ENCODE measurements at regions not wholly inside any gene's neighbourhood (a gene's known extent, or its start where the extent isn't known, plus 50 kb on each side); places are given as distances from the start of the nearest gene placed in this dataset.
A peak's percentile ranks its signal among the peaks of the same experiment; 100 is the strongest.
"Not testable (repeated sequence)": the region's sequence is repeated elsewhere in the genome, so short reads cannot be mapped to it uniquely, and the experiment has no call there.

DNA sequence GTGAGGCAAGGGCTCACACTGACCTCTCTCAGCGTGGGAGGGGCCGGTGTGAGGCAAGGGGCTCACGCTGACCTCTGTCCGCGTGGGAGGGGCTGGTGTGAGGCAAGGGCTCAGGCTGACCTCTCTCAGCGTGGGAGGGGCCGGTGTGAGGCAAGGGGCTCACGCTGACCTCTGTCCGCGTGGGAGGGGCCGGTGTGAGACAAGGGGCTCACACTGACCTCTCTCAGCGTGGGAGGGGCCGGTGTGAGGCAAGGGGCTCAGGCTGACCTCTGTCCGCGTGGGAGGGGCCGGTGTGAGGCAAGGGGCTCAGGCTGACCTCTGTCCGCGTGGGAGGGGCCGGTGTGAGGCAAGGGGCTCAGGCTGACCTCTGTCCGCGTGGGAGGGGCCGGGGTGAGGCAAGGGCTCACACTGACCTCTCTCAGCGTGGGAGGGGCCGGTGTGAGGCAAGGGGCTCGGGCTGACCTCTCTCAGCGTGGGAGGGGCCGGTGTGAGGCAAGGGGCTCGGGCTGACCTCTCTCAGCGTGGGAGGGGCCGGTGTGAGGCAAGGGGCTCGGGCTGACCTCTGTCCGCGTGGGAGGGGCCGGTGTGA, 315.0 kb downstream of the OR4F29 start:
- in situ Hi-C loops (cut with MboI; ENCODE audit: low pct_unique_long_range_greater_than_20kb, low sequenced_read_pairs, unreplicated experiment); DNase-seq (ENCODE audit: low spot score): not testable (repeated sequence)

DNA sequence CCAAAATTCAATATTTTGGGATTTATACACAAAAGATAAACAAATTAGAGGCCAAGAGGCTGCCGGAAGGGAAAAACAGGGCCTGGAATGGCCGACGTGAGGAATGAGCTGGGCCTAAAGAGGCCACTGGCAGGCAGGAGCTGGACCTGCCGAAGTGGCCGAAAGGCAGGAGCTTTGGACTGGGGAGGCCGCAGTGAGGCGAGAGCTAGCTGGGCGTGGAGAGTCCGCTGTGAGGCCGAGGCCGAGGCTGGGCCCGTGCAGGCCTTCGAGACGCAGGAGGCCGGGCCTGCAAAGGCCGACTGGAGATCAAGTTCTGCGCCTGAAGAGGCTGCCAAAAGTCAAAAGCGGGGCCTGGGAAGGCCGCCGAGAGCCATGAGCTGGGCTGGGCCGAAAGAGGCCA, 316.5 kb downstream of the OR4F29 start:
- DNase-seq (ENCODE audit: low spot score); in situ Hi-C loops (cut with MboI; ENCODE audit: low pct_unique_long_range_greater_than_20kb, low sequenced_read_pairs, unreplicated experiment): not testable (repeated sequence)

DNA sequence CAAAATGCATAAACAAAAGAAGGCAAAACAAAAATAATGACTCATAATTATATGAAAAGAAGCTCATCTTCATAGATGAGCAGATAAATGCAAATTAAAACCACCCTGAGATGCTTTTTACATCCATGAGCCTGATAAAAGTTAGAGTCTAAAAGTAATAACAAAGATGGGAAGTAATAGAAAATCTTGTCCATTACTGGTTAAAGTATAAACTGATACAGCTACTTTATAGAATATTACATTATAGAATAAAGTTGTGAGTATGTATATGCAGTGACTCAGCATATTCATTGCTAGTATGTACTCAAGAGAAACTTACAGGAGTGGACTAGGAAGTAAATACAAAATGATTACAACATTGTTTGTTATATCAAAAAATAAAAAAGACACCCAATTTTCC, 333.0 kb downstream of the OR4F29 start:
- DNase-seq (ENCODE audit: low spot score); in situ Hi-C loops (cut with MboI; ENCODE audit: low pct_unique_long_range_greater_than_20kb, low sequenced_read_pairs, unreplicated experiment): not testable (repeated sequence)

DNA sequence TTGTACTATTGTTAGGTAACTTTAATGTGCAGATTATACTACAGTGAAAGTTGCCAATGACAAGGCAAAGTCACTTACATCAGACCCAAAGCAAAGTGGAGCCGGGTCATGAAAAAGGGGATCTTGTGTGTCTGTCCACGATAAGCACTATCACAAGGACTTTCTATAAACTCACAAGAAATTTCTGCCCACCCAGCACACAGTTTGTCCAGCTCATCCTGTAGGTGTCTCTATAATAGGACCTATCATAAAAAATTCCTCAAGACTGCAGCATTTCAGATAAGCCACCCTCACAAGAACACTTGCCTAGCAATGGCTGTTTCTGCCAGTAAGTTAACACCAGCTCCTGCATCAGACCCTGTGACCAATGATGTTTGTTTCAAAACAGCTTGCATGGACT, 335.9 kb downstream of the OR4F29 start:
- in situ Hi-C loops (cut with MboI; ENCODE audit: low pct_unique_long_range_greater_than_20kb, low sequenced_read_pairs, unreplicated experiment); DNase-seq (ENCODE audit: low spot score): not testable (repeated sequence)

DNA sequence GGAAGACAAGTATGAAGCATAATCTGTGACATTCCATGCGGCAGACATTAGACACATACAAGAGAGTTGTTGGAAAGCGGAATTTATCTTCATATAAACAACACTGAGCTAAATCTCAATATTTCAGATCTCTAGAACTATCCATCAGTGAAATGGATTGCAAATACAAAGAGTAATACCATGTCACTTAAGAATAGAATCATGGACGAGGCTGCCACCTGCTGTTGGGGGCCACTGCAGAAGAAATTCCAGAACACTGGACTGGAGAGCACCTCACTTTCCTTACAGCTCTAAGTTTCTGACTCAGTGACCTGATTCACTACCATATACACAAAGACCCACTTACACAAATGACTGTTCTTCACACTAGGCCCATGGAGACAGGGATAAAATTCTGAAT, 346.7 kb downstream of the OR4F29 start:
- TF ChIP-seq, protein P1, sequence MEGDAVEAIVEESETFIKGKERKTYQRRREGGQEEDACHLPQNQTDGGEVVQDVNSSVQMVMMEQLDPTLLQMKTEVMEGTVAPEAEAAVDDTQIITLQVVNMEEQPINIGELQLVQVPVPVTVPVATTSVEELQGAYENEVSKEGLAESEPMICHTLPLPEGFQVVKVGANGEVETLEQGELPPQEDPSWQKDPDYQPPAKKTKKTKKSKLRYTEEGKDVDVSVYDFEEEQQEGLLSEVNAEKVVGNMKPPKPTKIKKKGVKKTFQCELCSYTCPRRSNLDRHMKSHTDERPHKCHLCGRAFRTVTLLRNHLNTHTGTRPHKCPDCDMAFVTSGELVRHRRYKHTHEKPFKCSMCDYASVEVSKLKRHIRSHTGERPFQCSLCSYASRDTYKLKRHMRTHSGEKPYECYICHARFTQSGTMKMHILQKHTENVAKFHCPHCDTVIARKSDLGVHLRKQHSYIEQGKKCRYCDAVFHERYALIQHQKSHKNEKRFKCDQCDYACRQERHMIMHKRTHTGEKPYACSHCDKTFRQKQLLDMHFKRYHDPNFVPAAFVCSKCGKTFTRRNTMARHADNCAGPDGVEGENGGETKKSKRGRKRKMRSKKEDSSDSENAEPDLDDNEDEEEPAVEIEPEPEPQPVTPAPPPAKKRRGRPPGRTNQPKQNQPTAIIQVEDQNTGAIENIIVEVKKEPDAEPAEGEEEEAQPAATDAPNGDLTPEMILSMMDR (IDR thresholded peaks at IDR 0.05; ENCODE audit: extremely low read depth, insufficient read depth, missing control alignments): peak; percentile 11
- DNase-seq (ENCODE audit: low spot score); in situ Hi-C loops (cut with MboI; ENCODE audit: low pct_unique_long_range_greater_than_20kb, low sequenced_read_pairs, unreplicated experiment): not testable (repeated sequence)

DNA sequence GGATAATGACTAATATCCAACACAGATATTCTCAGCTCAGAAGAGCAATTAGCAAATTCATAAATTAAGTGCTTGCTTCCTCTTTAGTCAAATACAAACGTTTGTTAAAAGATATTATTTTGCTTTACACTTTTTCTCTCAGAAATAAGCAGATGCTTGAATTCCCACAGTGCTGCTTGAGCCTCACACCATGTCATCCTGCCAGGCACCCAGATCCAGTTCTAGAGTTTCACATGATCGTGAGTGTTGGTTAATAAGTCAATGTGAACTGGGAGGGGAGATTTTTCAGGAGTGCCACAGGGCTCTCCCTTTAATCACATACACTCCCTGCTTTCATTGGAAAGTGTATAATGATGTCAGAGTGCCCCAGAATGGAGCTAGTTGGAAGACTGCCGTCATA, 352.0 kb downstream of the OR4F29 start:
- DNase-seq (ENCODE audit: low spot score); in situ Hi-C loops (cut with MboI; ENCODE audit: low pct_unique_long_range_greater_than_20kb, low sequenced_read_pairs, unreplicated experiment): not testable (repeated sequence)

DNA sequence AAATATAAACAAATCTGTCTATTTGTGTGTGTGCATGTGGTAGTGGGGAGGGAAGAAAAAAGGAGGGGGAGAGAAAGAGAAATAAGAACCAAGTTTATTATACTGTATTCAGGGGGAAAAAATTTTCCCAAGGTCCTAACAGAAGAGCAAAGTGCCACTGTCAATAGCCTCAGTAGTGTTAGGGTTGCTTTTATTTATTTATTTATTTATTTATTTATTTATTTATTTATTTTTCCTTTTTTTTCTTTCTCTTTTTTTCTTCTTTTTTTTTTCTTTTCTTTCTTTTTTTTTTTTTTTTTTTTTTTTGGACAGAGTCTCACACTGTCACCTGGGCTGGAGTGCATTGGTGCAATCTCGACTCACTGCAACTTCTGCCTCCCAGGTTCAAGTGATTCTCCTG, 352.7 kb downstream of the OR4F29 start:
- in situ Hi-C loops (cut with MboI; ENCODE audit: low pct_unique_long_range_greater_than_20kb, low sequenced_read_pairs, unreplicated experiment); DNase-seq (ENCODE audit: low spot score): not testable (repeated sequence)

DNA sequence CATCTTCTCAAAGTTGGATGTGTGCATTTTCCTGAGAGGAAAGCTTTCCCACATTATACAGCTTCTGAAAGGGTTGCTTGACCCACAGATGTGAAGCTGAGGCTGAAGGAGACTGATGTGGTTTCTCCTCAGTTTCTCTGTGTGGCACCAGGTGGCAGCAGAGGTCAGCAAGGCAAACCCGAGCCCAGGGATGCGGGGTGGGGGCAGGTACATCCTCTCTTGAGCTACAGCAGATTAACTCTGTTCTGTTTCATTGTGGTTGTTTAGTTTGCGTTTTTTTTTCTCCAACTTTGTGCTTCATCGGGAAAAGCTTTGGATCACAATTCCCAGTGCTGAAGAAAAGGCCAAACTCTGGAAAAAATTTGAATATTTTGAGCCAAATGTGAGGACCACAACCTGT, 360.2 kb downstream of the OR4F29 start:
- in situ Hi-C loops (cut with MboI; ENCODE audit: low pct_unique_long_range_greater_than_20kb, low sequenced_read_pairs, unreplicated experiment): not testable (repeated sequence)

DNA sequence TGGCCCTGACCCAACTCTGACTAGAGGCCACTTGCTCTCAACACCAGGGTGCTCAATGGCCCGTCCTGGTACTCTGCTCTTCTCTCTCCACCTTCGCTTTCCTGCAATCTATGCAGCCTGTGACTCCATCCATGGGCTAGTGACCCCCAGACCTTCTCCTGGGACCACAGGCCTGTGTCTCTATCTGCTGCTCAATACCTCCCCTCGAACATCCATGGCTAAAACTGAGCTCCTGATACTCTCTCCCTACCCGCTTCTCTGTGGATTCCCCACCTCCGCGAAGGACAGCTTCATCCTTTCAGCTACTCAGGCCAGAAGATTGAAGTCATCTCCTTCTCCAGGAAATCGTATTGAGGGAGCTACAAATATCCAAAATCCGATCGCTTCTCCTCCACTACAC, 363.4 kb downstream of the OR4F29 start:
- DNase-seq (ENCODE audit: low spot score); in situ Hi-C loops (cut with MboI; ENCODE audit: low pct_unique_long_range_greater_than_20kb, low sequenced_read_pairs, unreplicated experiment): not testable (repeated sequence)

More for the DNA sequence above, 360.2 kb downstream of the OR4F29 start:
- not testable (repeated sequence) for DNase-seq (ENCODE audit: low spot score)

DNA sequence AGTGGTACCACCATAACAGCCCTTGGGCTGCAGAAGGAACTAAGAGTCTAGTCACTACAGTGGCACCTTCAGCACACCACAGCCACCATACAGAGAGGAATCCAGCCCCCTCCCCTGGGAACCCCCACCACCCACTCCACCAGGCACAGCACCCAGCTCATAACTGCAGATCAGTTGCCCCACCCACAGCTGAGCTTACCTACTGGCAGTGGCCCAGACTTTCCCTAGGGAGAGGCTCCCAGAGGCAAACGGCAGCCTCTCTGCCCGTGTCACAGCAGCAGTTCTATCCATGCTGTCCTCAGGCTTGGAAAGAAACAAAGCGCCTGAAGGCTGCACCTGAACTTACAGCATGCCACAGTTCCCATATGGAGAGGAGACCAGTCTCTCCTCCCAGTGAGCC, 372.3 kb downstream of the OR4F29 start:
- in situ Hi-C loops (cut with MboI; ENCODE audit: low pct_unique_long_range_greater_than_20kb, low sequenced_read_pairs, unreplicated experiment); DNase-seq (ENCODE audit: low spot score): not testable (repeated sequence)

DNA sequence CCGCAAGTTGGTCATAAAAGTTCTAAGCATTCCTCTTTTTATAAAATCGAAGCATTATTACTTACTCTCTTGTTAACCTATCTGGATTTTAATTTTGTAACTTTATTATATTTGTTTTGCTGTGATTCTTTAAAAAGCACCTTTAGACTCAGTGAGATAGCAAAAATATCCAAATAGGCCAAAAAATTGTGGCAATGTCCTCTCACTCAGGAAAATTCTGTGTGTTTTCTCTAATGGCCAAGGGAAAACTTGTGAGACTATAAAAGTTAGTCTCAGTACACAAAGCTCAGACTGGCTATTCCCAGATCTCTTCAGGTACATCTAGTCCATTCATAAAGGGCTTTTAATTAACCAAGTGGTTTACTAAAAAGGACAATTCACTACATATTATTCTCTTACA, 386.4 kb downstream of the OR4F29 start, which contains the start of gene OR4F5:
Gene OR4F5 (plus strand): TSS at position 301 of the 400 bp plus-strand sequence.
- in situ Hi-C loops (cut with MboI; ENCODE audit: low pct_unique_long_range_greater_than_20kb, low sequenced_read_pairs, unreplicated experiment); DNase-seq (ENCODE audit: low spot score): not testable (repeated sequence)

DNA sequence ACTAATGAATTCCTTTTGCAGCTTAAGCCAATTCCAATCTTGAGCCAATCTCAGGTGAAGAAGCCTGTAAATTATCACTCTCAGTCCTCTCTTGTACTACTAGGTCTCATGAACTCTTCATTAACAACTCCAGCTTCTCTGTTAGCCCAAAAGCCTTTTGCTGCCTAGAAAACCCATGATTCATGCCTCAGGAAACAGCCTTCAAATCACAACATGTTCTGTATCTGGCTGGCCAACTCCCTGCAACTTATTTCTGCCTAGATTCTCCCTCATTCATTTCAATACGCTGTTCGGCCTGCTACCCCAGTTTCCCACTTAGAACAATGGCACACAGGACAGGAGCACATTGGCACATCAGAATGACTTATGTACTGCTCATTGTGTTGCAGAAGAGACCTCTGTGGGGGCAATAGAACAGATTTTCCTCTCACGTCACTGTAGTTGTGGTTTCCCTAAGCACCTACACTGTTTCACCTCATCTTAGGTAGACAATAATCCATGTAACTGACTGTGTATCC, 395.4 kb downstream of the OR4F29 start:
- in situ Hi-C loops (cut with MboI; ENCODE audit: low pct_unique_long_range_greater_than_20kb, low sequenced_read_pairs, unreplicated experiment); DNase-seq (ENCODE audit: low spot score): not testable (repeated sequence)

DNA sequence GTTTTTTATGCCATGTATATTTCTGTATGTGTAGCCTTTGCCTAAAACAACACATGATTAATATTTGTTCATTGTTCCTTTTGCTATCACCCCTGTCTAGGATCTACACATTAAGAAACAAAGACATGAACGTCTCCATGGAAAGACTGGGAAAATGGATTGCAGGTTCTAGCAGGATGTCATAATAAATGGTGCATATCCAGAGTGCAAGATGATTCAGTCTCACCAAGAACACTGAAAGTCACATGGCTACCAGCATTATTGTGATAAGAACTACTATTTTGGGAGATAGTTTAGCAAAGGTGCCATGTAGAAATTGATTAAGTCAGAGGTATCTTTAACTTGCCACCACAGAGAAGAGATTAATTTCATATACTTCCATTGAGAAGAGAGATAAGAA, 398.3 kb downstream of the OR4F29 start:
- in situ Hi-C loops (cut with MboI; ENCODE audit: low pct_unique_long_range_greater_than_20kb, low sequenced_read_pairs, unreplicated experiment): not testable (repeated sequence)

DNA sequence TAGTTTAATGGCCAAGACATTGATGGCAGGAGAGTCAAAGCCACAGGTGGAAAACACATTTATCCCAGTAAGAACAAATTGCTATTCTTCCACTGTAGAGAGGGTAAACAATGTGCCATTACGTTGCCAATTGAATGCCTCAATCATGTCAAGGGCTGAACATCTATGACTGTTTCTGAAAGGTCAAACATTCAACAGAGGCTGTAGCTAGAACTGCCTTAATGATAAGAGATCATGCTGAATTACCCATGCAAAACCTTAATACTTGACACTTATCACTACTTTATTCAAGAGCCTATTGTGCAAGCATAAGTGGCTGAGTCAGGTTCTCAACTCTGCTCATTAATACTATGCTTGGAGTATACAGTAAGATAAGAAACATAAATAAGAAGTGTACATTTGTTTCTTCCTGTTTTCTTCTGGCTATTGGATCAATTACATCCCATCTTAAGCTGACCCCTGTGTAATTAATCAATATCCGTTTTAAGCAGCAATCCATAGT, 409.5 kb downstream of the OR4F29 start:
- DNase-seq (ENCODE audit: low spot score); in situ Hi-C loops (cut with MboI; ENCODE audit: low pct_unique_long_range_greater_than_20kb, low sequenced_read_pairs, unreplicated experiment): not testable (repeated sequence)

More for the DNA sequence above, 398.3 kb downstream of the OR4F29 start:
- not testable (repeated sequence) for DNase-seq (ENCODE audit: low spot score)

DNA sequence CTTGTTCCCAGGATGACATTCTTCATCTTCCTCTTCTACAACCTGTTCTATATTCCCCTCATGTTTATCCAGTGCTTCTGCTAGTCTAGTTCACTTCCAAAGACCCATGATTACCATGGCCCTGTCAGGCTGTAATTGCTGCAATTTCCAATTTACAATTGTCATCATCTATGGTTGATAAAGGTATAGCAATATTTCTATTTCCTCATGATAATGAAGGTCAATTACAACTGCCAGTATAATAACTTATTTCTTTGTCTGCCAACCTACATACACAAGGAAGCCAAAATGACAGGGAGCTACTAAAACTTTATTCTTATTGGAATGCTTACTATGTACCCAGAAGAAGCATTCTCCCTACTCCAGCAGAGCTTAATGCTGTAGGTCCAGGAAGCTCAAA, 410.3 kb downstream of the OR4F29 start:
- DNase-seq (ENCODE audit: low spot score); in situ Hi-C loops (cut with MboI; ENCODE audit: low pct_unique_long_range_greater_than_20kb, low sequenced_read_pairs, unreplicated experiment): not testable (repeated sequence)

DNA sequence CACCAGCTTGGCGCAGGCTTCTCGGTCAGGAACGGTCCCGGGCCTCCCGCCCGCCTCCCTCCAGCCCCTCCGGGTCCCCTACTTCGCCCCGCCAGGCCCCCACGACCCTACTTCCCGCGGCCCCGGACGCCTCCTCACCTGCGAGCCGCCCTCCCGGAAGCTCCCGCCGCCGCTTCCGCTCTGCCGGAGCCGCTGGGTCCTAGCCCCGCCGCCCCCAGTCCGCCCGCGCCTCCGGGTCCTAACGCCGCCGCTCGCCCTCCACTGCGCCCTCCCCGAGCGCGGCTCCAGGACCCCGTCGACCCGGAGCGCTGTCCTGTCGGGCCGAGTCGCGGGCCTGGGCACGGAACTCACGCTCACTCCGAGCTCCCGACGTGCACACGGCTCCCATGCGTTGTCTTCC, 422.3 kb downstream of the OR4F29 start:
- DNase-seq (ENCODE audit: low spot score); in situ Hi-C loops (cut with MboI; ENCODE audit: low pct_unique_long_range_greater_than_20kb, low sequenced_read_pairs, unreplicated experiment): not testable (repeated sequence)

DNA sequence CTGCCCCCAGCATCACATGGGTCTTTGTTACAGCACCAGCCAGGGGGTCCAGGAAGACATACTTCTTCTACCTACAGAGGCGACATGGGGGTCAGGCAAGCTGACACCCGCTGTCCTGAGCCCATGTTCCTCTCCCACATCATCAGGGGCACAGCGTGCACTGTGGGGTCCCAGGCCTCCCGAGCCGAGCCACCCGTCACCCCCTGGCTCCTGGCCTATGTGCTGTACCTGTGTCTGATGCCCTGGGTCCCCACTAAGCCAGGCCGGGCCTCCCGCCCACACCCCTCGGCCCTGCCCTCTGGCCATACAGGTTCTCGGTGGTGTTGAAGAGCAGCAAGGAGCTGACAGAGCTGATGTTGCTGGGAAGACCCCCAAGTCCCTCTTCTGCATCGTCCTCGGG, 434.2 kb downstream of the OR4F29 start:
- in situ Hi-C loops (cut with MboI; ENCODE audit: low pct_unique_long_range_greater_than_20kb, low sequenced_read_pairs, unreplicated experiment); DNase-seq (ENCODE audit: low spot score): not testable (repeated sequence)

DNA sequence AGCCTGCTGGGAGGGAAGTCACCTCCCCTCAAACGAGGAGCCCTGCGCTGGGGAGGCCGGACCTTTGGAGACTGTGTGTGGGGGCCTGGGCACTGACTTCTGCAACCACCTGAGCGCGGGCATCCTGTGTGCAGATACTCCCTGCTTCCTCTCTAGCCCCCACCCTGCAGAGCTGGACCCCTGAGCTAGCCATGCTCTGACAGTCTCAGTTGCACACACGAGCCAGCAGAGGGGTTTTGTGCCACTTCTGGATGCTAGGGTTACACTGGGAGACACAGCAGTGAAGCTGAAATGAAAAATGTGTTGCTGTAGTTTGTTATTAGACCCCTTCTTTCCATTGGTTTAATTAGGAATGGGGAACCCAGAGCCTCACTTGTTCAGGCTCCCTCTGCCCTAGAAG, 435.5 kb downstream of the OR4F29 start:
- DNase-seq (ENCODE audit: low spot score); in situ Hi-C loops (cut with MboI; ENCODE audit: low pct_unique_long_range_greater_than_20kb, low sequenced_read_pairs, unreplicated experiment): not testable (repeated sequence)

All from GM13977 (cell line).